Mucosa of descending colon (tissue), 3 donors: ENCODE measurements at regions not wholly inside any gene's neighbourhood (a gene's known extent, or its start where the extent isn't known, plus 50 kb on each side); places are given as distances from the start of the nearest gene placed in this dataset.

ENCODE experiments used
- ATAC-seq: fragments of 200-7000 bp; cut with Tn5 transposase; one replicate; pipeline ENCODE4 v1.9.1; 2020; ENCODE audit warnings: mild to moderate bottlenecking, moderate library complexity
- DNase-seq, 3 donors: peaks; one replicate each; pipeline ENCODE4 v3.0.0-alpha.2; 2020
- H3K36me3 ChIP-seq: fragments of 200-600 bp; one replicate; pipeline ENCODE4 v1.8.0; 2021; ENCODE audit warnings: low read depth, mild to moderate bottlenecking
- H3K4me1 ChIP-seq: fragments of 200-600 bp; one replicate; pipeline ENCODE4 v1.8.0; 2021; ENCODE audit warnings: low read depth, mild to moderate bottlenecking
- H3K4me3 ChIP-seq: fragments of 200-600 bp; one replicate; pipeline ENCODE4 v1.8.0; 2021; ENCODE audit warnings: mild to moderate bottlenecking
- H3K9me3 ChIP-seq: fragments of 200-600 bp; one replicate; pipeline ENCODE4 v1.8.0; 2021; ENCODE audit warnings: mild to moderate bottlenecking
- intact Hi-C, 2 donors: fragments of 100-400 bp; cut with DNase I in 1 of 2; cut with micrococcal nuclease in 1 of 2; formaldehyde crosslinking; loops; one replicate each; pipeline versions ENCODE4 v1.11.0 to v1.11.1; 2022; cut with DNase I, micrococcal nuclease
- TF ChIP-seq, protein P1 (sequence below): fragments of 200-600 bp; IDR thresholded peaks from one replicate; pipeline ENCODE4 v1.8.0; 2022; ENCODE audit warnings: antibody characterized with exemption, mild to moderate bottlenecking
- donor health status: DM: no; HTN: no; CAD: no; lungs with moderate emphysema.
- donor health status: DM: no; HTN: no; CAD: no.
- donor health status: DM: no; HTN: yes; CAD: no.

DNA sequence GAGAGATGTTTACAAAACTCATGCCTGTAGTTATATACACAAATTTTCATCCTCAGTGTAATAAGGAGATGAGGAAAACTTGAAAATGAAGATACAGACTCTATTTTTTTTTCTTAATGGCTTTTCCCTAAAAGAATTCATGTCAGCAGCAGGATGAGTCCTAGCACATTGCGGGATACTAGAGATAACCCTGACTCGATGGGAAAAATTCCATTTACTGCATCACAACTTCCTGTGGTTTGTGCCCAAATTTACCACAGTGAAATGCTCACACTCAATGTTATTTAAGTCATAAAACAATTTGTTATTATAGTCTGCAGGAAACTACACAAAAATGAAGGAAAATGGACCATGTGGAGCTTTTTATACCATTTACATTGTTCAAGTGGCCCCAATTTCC, 581.9 kb upstream of the ZNF717 start:
- DNase-seq (no peak), ATAC-seq (no peak)
- Histone ChIP-seq H3K9me3 (peaks cover 2% of the 10 kb centered on the region), H3K36me3 (no peaks in the 10 kb centered on the region), H3K4me1 (no peaks in the 10 kb centered on the region), H3K4me3 (no peak overlapping the region)
- intact Hi-C loops, result no loop called here
- TF ChIP-seq, protein P1, sequence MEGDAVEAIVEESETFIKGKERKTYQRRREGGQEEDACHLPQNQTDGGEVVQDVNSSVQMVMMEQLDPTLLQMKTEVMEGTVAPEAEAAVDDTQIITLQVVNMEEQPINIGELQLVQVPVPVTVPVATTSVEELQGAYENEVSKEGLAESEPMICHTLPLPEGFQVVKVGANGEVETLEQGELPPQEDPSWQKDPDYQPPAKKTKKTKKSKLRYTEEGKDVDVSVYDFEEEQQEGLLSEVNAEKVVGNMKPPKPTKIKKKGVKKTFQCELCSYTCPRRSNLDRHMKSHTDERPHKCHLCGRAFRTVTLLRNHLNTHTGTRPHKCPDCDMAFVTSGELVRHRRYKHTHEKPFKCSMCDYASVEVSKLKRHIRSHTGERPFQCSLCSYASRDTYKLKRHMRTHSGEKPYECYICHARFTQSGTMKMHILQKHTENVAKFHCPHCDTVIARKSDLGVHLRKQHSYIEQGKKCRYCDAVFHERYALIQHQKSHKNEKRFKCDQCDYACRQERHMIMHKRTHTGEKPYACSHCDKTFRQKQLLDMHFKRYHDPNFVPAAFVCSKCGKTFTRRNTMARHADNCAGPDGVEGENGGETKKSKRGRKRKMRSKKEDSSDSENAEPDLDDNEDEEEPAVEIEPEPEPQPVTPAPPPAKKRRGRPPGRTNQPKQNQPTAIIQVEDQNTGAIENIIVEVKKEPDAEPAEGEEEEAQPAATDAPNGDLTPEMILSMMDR, result no peak

DNA sequence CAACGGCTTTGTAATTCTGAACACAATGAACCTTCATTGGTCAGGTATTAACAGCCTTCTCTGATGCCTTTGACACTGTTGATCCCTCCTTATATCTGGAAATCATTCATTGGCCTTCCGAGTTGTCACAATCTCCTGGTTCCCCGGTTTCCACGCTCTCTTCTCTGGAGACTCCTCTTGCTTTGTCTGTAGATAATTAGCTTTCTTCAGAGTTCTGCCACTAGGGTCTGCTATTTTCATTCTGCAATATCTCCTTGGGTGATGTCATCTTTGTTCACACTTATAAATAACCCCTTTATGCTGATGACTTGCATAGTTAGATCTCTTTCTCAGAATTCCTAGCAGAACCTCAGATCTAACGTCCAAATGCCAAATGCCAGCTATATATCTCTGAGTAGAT, 583.8 kb upstream of the ZNF717 start:
- no peaks in the 10 kb centered on the region for H3K4me1 ChIP-seq
- H3K9me3 ChIP-seq, result no peaks in the 10 kb centered on the region
- DNase-seq, result no peak
- TF ChIP-seq, protein P1, result no peak
- H3K36me3 ChIP-seq, result no peaks in the 10 kb centered on the region
- H3K4me3 ChIP-seq, result no peak overlapping the region
- intact Hi-C loops, result no loop called here
- no peak for ATAC-seq

DNA sequence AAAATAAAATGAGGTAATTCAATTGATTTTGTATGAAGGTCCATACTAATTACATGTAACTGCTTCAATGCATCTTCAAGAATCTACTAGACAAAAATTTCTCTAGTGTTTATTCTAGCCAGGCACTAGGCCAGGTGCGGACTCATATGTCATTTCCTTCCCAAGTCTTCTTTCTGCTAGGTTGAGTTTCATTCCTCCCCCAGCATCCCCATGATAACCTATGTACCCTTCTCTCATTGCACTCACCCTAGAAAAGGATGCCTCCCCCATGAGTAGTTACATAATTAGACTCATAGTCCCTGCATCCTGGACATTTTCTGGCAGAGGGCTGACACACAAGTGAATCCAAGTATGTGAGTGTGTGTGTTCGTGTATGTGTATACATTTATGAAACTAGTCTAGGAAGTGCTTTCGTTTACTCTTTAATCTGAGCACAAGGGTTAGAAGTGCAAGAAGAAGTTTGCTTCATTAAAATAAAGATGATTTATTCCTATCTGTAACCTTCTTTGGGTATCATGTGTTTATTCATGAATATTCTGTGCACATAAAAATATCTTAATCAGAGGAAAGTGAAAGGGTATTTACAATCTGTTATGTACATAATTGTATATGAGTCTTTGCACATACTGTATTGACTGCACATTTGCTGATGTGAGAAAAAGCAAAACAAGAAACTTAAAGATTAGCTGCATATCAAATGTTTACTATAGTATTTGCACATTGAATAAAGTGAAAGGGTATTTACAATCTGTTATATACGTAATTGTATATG, 585.6 kb upstream of the ZNF717 start:
- intact Hi-C loops, result no loop called here
- no peaks in the 10 kb centered on the region for H3K36me3 ChIP-seq
- no peaks in the 10 kb centered on the region for H3K4me1 ChIP-seq
- TF ChIP-seq, protein P1, result no peak
- ATAC-seq, result no peak
- no peak overlapping the region for H3K4me3 ChIP-seq
- H3K9me3 ChIP-seq, result no peaks in the 10 kb centered on the region
- DNase-seq, result no peak

DNA sequence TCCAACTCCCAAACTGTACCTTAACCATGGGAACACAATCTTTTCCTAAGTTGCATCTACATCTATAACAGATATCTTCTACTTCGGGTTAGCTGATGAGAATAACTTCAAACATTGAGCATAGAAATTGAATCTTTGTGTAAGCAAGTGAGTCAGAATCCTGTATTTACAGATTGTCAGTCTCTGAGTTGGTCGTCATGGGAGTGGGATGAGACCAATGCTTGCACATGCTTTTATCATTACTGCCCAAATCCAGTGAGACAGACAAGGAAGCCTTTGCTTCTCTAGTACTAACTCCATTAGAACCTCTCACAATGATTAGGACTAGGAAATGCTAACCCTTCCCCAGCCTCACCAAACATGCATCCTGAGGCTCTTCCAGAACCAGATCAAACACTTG, 587.1 kb upstream of the ZNF717 start:
- Histone ChIP-seq H3K36me3 (no peaks in the 10 kb centered on the region), H3K4me1 (no peaks in the 10 kb centered on the region), H3K4me3 (no peak overlapping the region), H3K9me3 (no peaks in the 10 kb centered on the region)
- intact Hi-C loops, result no loop called here
- DNase-seq, result no peak
- TF ChIP-seq, protein P1, result no peak
- ATAC-seq, result no peak

DNA sequence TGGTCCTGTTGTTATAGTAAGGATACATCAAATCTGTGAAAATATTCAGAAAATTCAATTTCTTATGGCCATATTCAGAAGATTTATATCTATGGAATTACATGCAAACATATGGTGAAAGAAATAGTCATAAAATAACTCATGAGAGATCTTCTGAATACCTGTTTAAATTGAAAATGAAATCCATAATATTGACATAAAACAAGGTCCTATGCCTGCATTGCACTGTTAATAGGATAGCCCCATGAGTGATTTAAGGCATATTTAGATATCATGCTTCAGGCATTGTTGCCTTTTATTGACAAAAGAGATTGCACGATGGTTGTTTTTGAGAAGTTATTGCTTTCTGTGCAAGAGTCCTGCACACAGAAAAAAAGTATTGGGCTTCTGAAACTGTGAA, 591.7 kb upstream of the ZNF717 start:
- DNase-seq (no peak), ATAC-seq (no peak)
- H3K4me3 ChIP-seq, result no peak overlapping the region
- H3K36me3 ChIP-seq, result no peaks in the 10 kb centered on the region
- H3K9me3 ChIP-seq, result peaks cover 4% of the 10 kb centered on the region
- intact Hi-C loops, result no loop called here
- no peaks in the 10 kb centered on the region for H3K4me1 ChIP-seq
- TF ChIP-seq, protein P1, result no peak

DNA sequence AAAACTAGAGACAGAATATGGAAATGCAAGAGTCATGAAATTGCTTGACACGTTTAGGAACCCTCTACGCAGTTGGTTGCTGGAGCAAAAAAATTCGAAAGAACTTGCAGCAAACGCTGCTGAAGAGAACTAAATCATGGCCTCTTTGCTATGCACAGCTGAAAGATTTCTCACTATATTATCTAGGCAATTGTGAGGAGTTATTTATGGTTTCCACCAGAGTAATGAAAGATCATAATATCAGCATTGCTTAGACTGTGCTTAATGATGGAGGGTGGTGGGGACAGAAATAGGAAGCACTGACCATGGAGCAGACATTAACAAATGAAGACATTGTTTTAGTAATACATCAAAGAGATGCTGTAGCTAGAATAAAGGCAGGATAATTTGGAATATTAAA, 593.4 kb upstream of the ZNF717 start:
- intact Hi-C loops, result no loop called here
- Histone ChIP-seq H3K4me1 (no peaks in the 10 kb centered on the region), H3K4me3 (no peak overlapping the region), H3K36me3 (no peaks in the 10 kb centered on the region), H3K9me3 (peaks cover 4% of the 10 kb centered on the region)
- TF ChIP-seq, protein P1, result no peak
- no peak for ATAC-seq
- no peak for DNase-seq
